PC-9 (cell line): ENCODE measurements at regions not wholly inside any gene's neighbourhood (a gene's known extent, or its start where the extent isn't known, plus 50 kb on each side); places are given as distances from the start of the nearest gene placed in this dataset.

ENCODE experiments used
- CTCF ChIP-seq: fragments of 200-600 bp; sonication (generic); conservative IDR thresholded peaks from 2 replicates; pipeline ENCODE4 v1.6.1; 2017; ENCODE audit warnings: mixed run types, antibody characterized with exemption, mild to moderate bottlenecking, moderate library complexity
- EZH2 ChIP-seq: fragments of 200-600 bp; sonication (generic); IDR thresholded peaks from 2 replicates; pipeline ENCODE4 v1.8.0; 2017; ENCODE audit warnings: antibody characterized with exemption, low read depth

- TF ChIP-seq CTCF (no peak), EZH2 (no peak)
Measured at GRCh38 chr17:27970587-27970986, 71.9 kb upstream of the NLK start.
